WI38 (cell line): ENCODE measurements at regions not wholly inside any gene's neighbourhood (a gene's known extent, or its start where the extent isn't known, plus 50 kb on each side); places are given as distances from the start of the nearest gene placed in this dataset.

ENCODE experiments used
- H3K4me3 ChIP-seq: 2 replicates; pipeline ENCODE4 v1.5.1; 2011; ENCODE audit warnings: low read depth, mild to moderate bottlenecking, control low read depth, low read length
- TF ChIP-seq, protein P1 (sequence below): IDR thresholded peaks from 2 replicates; pipeline ENCODE4 v1.5.1; 2012; ENCODE audit warnings: low read depth, mild to moderate bottlenecking, control low read depth, low read length

DNA sequence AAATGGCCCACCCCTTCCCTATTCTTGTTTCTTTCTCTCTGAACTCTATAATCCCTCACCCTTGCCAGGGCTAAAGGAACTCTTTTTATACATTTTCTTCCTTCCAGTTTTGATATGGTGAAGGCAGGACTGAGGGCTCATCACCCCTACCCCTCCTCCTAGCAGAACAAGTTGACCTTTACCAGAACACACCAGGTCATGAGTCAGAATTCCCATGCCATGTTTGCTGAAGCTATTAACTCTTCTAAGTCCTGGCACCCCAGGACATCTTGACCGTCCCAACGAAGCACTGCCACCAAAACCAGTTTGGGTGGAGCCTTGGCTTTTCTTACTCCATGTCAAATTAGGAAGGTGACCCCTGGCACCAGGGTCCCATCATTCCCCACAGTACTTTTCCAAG is 57.5 kb upstream of the DYNLT3 start:
- H3K4me3 ChIP-seq = no peak overlapping the region
- TF ChIP-seq, protein P1, sequence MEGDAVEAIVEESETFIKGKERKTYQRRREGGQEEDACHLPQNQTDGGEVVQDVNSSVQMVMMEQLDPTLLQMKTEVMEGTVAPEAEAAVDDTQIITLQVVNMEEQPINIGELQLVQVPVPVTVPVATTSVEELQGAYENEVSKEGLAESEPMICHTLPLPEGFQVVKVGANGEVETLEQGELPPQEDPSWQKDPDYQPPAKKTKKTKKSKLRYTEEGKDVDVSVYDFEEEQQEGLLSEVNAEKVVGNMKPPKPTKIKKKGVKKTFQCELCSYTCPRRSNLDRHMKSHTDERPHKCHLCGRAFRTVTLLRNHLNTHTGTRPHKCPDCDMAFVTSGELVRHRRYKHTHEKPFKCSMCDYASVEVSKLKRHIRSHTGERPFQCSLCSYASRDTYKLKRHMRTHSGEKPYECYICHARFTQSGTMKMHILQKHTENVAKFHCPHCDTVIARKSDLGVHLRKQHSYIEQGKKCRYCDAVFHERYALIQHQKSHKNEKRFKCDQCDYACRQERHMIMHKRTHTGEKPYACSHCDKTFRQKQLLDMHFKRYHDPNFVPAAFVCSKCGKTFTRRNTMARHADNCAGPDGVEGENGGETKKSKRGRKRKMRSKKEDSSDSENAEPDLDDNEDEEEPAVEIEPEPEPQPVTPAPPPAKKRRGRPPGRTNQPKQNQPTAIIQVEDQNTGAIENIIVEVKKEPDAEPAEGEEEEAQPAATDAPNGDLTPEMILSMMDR = no peak

DNA sequence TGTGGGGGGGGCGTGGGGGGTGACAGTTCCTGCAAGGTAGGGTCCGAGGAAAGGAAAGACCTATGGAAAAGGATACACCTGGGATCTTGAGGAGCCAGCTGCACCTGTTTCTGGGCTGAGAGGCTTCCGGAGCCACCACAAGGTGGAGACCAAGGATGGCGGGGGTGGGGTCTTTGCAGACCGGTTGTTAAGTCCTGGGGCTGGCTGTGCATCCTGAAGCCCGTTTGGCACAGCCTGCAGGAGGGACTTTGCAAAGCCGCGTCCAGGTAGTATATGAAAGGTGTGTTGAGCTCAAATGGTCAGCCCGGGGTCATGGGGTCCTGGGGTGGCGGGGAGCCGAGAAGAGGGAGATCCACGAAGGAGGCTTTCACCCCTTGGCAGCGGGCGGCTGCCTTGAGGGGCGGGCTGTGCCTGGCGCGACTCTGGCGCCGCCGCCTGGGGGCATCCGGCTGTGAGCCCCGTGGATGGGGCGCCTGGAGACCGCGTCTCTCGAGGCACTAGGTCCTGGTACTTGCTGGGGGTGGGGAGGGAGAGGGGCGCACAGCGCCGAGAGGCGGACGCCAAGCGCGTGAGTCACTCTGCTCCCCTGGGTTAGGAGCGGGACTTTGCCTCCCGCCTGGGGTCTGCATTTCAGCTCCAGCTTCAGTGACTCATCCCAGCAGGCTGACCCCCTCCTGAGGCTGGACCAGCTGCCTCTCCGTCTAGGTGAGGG is 58.2 kb upstream of the DYNLT3 start:
- peak overlapping the region; percentile 15 for H3K4me3 ChIP-seq
- TF ChIP-seq, protein P1 = peak; percentile 29; the same call in 1 of the 2 replicates

DNA sequence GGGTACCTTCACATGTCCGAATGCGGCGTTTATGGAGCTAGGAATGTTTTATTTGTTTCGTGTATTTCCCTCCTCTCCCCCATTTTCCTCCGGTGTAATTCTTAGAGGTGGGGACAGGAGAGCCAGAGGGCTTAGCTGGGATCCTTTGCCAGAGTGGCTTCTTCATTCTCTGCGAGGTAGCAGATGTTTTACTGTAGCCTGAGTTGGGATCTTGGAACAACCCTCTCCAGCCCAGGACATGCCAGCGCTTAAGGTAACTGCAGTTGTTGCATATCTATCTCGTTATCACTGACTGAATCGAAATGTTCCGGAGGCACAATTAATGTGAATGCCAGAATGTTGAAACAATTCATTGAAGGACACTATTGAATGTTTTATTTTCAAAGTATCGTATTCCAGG is 59.0 kb upstream of the DYNLT3 start:
- TF ChIP-seq, protein P1 = no peak
- no peak overlapping the region; the same call in 1 of the 2 replicates for H3K4me3 ChIP-seq

DNA sequence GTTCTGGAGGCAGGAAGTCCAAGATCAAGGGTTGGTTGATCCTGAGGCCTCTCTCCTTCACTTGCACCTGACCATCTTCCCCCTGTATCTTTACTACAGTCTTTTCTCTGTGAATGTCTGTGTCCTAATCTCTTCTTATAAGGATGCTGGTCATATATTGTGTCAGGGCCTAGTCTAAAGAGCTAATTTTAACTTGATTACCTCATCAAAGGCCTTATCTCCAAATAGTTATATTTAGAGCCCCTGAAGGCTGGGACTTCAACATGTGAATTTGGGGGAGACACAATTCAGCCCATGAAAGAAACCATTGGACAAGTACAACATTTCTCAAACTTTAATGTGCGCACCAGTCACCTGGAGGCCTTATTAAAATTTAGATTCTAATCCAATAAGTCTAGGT is 62.8 kb upstream of the DYNLT3 start:
- TF ChIP-seq, protein P1 = no peak
- no peak overlapping the region for H3K4me3 ChIP-seq

DNA sequence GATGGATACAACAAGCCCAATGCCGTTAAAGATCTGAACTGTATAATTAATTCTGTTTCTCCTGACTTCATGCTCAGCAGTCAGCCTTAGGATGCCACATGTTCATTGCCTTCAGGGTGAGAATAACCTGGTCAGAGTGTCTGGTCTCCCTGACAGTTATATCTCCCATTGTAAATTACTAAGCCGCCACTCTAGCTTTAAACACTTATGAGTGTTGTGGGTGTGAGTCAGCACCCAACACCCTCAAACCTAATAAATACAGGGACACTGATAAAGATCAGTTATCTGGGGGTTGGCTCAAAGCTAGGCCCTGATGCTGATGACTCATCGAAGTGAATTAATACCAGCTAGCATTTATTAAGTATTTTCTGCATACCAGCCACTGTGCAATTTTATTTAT is 64.9 kb upstream of the DYNLT3 start:
- H3K4me3 ChIP-seq = no peak overlapping the region
- TF ChIP-seq, protein P1 = no peak

DNA sequence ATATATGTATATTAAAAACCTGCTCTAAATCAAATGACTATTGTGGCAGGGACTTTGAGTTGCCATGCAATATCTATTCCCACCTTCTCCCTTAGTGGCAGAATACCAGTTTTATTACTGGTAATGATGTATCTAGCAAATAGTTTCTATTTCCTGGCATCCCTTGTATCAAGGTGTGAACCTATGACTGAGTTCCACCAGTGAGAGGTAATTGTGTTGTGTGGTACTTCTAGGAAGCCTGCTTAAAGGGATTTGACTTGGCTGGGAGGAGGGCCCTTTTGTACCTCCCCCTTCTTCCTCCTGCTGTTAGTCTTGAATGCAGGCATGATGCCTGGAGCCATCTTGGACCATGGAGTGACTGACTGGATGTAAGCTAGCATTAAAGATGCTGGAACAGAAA is 65.4 kb upstream of the DYNLT3 start:
- H3K4me3 ChIP-seq = no peak overlapping the region
- TF ChIP-seq, protein P1 = no peak

DNA sequence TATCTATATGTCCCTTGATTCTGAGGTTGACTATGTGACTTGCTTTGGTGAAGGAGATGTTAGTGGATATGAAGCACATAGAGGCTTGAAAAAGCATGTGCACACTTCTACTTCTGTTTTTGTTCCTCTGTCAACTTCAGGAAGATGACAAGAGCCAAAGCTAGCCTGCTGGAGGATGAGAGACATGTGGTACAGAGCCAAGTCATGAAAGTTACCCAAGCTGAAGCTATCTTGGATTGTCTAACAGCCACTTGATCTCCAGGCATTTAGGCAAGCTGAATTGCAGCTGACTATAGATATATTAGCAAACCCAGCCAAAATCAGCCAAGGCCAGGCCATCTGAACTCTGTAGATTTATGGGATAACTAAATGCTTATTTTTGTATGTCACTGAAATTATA is 70.8 kb upstream of the DYNLT3 start:
- TF ChIP-seq, protein P1 = no peak
- no peak overlapping the region for H3K4me3 ChIP-seq
